Prostate gland (tissue), 2 donors: ENCODE measurements at regions not wholly inside any gene's neighbourhood (a gene's known extent, or its start where the extent isn't known, plus 50 kb on each side); places are given as distances from the start of the nearest gene placed in this dataset.

Experiments used
- DNase-seq: peaks from one replicate; pipeline ENCODE4 v3.0.0-alpha.2; 2019; ENCODE audit warnings: low spot score
- H3K27ac ChIP-seq, 2 donors: fragments of 200-600 bp; sonication (generic); 2 replicates each; pipeline ENCODE4 v1.5.1; 2017 to 2019
- H3K27me3 ChIP-seq: fragments of 200-600 bp; sonication (generic); replicated peaks from 2 replicates; pipeline ENCODE4 v1.5.1; 2019; ENCODE audit not compliant: insufficient read depth
- H3K36me3 ChIP-seq, 2 donors: fragments of 200-600 bp; sonication (generic); 1 replicate in 1 of 2; 2 replicates in 1 of 2; pipeline versions ENCODE4 v1.5.1 to v1.8.1; 2017 to 2019
- H3K4me1 ChIP-seq: fragments of 200-600 bp; sonication (generic); replicated peaks from 2 replicates; pipeline ENCODE4 v1.5.1; 2019
- H3K4me3 ChIP-seq, 2 donors: fragments of 200-600 bp; sonication (generic); 2 replicates each; pipeline ENCODE4 v1.5.1; 2017 to 2019
- H3K9me3 ChIP-seq: fragments of 200-600 bp; sonication (generic); 2 replicates; pipeline ENCODE4 v1.5.1; 2017
- POLR2A ChIP-seq: fragments of 450-650 bp; IDR thresholded peaks from one replicate; pipeline ENCODE4 v1.6.1; 2016; ENCODE audit warnings: antibody characterized with exemption, mild to moderate bottlenecking
- POLR2AphosphoS5 ChIP-seq: sonication (generic); formaldehyde crosslinking; IDR thresholded peaks from one replicate; pipeline ENCODE4 v1.6.1; 2017; ENCODE audit warnings: antibody characterized with exemption
- WGBS: methylation state at CpG from one replicate; pipeline ENCODE4 v1.1.5; 2018; 5-methylcytosine and 5-hydroxymethylcytosine counted together
- intact Hi-C: fragments of 100-400 bp; cut with DNase I; formaldehyde crosslinking; loops from one replicate; pipeline ENCODE4 v1.14.2; 2022
- TF ChIP-seq, protein P1 (sequence below), 4 experiments: fragments of 200-600 bp in 2 of 4; fragments of 450-650 bp in 2 of 4; sonication (generic) in 2 of 4; IDR thresholded peaks; 1 replicate in 3 of 4; 2 replicates in 1 of 4; pipeline ENCODE4 v1.5.1; 2016 to 2019; ENCODE audit warnings: antibody characterized with exemption in 4 of 4, mild to moderate bottlenecking in 2 of 4, moderate library complexity in 2 of 4

DNA sequence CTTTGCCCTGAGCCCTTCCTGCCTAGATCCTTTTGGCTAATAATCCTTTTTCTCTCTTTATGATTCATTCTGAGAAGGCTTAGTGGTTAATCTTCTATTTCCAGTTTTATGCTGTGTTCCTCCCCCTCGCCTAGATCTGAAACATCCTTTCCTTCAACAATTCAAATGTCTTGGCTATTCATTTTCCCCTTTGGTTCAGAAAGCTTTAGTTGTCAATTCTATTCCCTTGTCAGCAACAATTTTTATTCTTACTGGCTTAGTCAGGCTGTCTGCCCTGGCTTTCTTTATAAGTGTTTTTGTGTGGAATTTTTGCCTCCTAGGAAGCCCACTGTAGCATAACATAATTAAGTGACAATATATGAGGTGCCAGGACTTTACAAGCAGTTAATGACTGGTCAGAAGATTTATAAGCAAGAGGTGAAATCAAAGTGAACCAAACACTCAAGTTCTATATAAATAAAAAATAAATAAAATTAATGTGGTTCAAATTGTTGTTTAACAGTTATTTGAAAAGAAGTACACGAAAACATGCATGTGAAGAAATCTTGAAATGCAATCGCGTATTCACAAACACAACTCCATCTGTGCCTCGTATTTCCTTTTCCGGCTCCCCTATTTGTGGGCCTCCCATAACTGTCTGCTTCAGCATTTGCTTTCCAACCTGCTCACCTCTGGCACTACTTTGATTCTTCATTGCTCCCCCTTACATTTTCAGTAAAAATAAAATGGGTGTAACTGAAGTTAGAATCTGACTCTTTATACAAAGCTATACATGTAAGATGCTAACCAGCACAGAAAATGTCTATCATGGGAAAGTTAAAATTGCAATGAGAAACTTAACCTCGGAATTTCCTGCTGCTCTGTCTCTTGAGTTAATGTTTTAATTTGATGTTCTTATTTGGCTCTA is 235.4 kb downstream of the SPRY1 start:
- Histone ChIP-seq H3K9me3 (no peaks in the 10 kb centered on the region), H3K27ac (no peak overlapping the region), H3K4me3 (no peak overlapping the region), H3K36me3 (no peaks in the 10 kb centered on the region), H3K4me1 (no peaks in the 10 kb centered on the region), H3K27me3 (no peaks in the 10 kb centered on the region)
- intact Hi-C loops, result no loop called here
- TF ChIP-seq, protein P1, sequence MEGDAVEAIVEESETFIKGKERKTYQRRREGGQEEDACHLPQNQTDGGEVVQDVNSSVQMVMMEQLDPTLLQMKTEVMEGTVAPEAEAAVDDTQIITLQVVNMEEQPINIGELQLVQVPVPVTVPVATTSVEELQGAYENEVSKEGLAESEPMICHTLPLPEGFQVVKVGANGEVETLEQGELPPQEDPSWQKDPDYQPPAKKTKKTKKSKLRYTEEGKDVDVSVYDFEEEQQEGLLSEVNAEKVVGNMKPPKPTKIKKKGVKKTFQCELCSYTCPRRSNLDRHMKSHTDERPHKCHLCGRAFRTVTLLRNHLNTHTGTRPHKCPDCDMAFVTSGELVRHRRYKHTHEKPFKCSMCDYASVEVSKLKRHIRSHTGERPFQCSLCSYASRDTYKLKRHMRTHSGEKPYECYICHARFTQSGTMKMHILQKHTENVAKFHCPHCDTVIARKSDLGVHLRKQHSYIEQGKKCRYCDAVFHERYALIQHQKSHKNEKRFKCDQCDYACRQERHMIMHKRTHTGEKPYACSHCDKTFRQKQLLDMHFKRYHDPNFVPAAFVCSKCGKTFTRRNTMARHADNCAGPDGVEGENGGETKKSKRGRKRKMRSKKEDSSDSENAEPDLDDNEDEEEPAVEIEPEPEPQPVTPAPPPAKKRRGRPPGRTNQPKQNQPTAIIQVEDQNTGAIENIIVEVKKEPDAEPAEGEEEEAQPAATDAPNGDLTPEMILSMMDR (IDR thresholded peaks at IDR 0.05), result no peak
- TF ChIP-seq POLR2AphosphoS5, result no peak
- no peak for TF ChIP-seq POLR2A
- no peak for DNase-seq
- WGBS, result 50% methylated on average over 7 of the region's 7 CpGs

DNA sequence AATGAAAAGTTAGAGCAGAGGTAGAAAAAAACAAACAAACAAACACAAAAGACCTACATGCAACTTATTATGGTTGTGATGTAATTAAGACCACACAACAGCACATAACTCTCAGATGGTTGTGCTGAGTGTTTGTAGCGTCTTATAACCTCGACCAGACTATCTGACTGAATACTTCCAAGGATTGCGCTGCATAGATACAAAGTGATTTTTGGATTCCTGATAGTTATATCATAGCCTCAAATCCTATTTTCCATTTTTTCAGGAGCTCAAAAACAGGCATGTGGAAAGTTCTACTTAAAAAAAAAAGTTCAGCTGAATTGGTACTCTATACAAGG is 236.1 kb downstream of the SPRY1 start:
- no peak for DNase-seq
- Histone ChIP-seq H3K9me3 (no peaks in the 10 kb centered on the region), H3K4me1 (no peaks in the 10 kb centered on the region), H3K27me3 (no peaks in the 10 kb centered on the region), H3K36me3 (no peaks in the 10 kb centered on the region), H3K4me3 (no peak overlapping the region), H3K27ac (no peak overlapping the region)
- TF ChIP-seq POLR2AphosphoS5, result no peak
- TF ChIP-seq POLR2A, result no peak
- TF ChIP-seq, protein P1 (IDR thresholded peaks at IDR 0.05), result no peak
- intact Hi-C loops, result no loop called here
- WGBS, result 93% methylated on average over 3 of the region's 3 CpGs

DNA sequence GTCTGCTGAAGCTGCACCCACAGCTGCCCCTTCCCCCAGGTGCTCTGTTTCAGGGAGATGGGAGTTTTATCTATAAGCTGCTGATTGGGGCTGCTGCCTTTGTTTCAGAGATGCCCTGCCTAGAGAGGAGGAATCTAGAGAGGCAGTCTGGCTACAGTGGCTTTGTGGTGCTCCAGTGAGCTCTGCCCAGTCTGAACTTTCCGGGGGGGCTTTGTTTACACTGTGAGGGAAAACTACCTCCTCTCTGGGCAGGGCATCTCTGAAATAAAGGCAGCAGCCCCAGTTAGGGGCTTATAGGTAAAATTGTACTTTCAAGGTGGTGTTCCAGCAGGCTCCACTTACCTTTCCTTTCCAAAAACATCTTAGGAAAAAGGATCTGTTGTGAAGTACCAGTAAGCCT is 242.2 kb downstream of the SPRY1 start:
- Histone ChIP-seq H3K27me3 (no peaks in the 10 kb centered on the region), H3K4me1 (no peaks in the 10 kb centered on the region), H3K4me3 (no peak overlapping the region), H3K9me3 (no peaks in the 10 kb centered on the region), H3K36me3 (no peaks in the 10 kb centered on the region), H3K27ac (no peak overlapping the region)
- WGBS, result 53% methylated on average over 1 of the region's 1 CpG
- TF ChIP-seq POLR2A (no peak), POLR2AphosphoS5 (no peak)
- TF ChIP-seq, protein P1 (IDR thresholded peaks at IDR 0.05), result no peak
- DNase-seq, result no peak
- intact Hi-C loops, result no loop called here

DNA sequence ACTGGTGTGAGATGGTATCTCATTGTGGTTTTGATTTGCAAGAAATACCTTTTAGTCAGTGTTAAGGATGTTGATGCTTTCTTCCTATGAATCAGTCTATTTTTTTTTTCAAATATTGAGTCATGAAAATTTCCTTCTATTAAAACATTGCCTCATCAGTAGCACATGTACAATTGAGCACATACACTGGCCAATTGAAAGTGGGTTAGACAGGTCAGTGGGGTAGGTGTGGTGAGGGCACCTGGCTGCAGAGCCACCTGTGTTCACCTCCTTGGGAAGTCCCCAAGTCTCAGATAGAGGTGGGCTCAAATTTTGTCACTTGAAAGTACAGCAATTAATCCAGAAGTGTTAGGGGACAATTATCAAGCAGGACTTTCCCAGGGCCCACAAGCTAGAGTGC is 243.7 kb downstream of the SPRY1 start:
- Histone ChIP-seq H3K36me3 (no peaks in the 10 kb centered on the region), H3K27me3 (no peaks in the 10 kb centered on the region), H3K4me1 (no peaks in the 10 kb centered on the region), H3K4me3 (no peak overlapping the region), H3K9me3 (no peaks in the 10 kb centered on the region), H3K27ac (no peak overlapping the region)
- DNase-seq, result no peak
- intact Hi-C loops, result no loop called here
- TF ChIP-seq, protein P1 (IDR thresholded peaks at IDR 0.05), result no peak
- TF ChIP-seq POLR2AphosphoS5 (no peak), POLR2A (no peak)

DNA sequence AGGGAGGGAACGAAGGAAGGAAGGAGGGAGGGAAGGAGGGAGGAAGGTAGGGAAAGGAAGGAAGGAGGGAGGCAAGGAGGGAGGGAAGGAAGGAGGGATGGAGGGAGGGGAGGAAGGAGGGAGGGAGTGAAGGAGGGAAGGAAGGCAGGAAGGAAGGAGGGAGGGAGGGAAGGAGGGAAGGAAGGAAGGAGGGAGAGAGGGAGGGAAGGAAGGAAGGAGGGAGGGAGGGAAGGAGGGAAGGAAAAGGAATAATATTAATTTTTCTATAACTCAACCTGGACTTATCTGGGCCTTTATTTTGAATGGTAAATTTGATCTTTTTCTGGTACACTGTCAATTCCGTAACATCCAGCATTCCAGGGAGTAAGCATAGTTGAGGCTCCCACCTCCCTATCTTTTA is 244.2 kb downstream of the SPRY1 start:
- Histone ChIP-seq H3K9me3 (no peaks in the 10 kb centered on the region), H3K27ac (no peak overlapping the region), H3K4me3 (no peak overlapping the region), H3K36me3 (no peaks in the 10 kb centered on the region), H3K27me3 (no peaks in the 10 kb centered on the region), H3K4me1 (no peaks in the 10 kb centered on the region)
- DNase-seq, result no peak
- intact Hi-C loops, result no loop called here
- 94% methylated on average over 2 of the region's 2 CpGs for WGBS
- TF ChIP-seq POLR2AphosphoS5 (no peak), POLR2A (no peak)
- TF ChIP-seq, protein P1 (IDR thresholded peaks at IDR 0.05), result no peak
